ENCODE measurements at regions not wholly inside any gene's neighbourhood (a gene's known extent, or its start where the extent isn't known, plus 50 kb on each side); places are given as distances from the start of the nearest gene placed in this dataset.

DNA sequence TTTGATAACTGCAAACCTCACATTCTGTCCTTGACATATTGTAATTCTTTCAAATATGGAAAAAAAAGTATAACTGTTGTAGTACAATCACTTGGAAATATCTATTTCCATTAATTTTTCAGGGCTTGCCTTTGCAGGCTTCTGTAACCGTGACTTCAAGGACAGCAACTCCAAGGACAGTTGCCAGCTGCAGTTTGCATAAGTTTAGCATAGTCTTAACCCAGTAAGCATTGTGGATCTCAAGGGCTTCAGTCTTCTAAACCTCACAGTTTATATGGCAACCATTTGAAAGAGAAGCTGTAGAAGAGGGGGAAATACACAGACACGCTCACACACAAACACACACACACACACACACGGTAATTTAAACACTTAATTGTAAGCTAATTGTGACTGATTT, 112.8 kb upstream of the GPR149 start:
- H3K36me3 ChIP-seq: no peaks in the 10 kb centered on the region
- ATAC-seq (no peak), DNase-seq (no peak)
- no peaks in the 10 kb centered on the region for H3K27me3 ChIP-seq
- TF ChIP-seq, protein P1, sequence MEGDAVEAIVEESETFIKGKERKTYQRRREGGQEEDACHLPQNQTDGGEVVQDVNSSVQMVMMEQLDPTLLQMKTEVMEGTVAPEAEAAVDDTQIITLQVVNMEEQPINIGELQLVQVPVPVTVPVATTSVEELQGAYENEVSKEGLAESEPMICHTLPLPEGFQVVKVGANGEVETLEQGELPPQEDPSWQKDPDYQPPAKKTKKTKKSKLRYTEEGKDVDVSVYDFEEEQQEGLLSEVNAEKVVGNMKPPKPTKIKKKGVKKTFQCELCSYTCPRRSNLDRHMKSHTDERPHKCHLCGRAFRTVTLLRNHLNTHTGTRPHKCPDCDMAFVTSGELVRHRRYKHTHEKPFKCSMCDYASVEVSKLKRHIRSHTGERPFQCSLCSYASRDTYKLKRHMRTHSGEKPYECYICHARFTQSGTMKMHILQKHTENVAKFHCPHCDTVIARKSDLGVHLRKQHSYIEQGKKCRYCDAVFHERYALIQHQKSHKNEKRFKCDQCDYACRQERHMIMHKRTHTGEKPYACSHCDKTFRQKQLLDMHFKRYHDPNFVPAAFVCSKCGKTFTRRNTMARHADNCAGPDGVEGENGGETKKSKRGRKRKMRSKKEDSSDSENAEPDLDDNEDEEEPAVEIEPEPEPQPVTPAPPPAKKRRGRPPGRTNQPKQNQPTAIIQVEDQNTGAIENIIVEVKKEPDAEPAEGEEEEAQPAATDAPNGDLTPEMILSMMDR (IDR thresholded peaks at IDR 0.05): no peak
- H3K4me1 ChIP-seq: no peaks in the 10 kb centered on the region
- intact Hi-C loops (cut with DNase I): no loop called here
- no peak overlapping the region for H3K4me3 ChIP-seq
- no peak overlapping the region for H3K27ac ChIP-seq
- no peaks in the 10 kb centered on the region for H3K9me3 ChIP-seq

DNA sequence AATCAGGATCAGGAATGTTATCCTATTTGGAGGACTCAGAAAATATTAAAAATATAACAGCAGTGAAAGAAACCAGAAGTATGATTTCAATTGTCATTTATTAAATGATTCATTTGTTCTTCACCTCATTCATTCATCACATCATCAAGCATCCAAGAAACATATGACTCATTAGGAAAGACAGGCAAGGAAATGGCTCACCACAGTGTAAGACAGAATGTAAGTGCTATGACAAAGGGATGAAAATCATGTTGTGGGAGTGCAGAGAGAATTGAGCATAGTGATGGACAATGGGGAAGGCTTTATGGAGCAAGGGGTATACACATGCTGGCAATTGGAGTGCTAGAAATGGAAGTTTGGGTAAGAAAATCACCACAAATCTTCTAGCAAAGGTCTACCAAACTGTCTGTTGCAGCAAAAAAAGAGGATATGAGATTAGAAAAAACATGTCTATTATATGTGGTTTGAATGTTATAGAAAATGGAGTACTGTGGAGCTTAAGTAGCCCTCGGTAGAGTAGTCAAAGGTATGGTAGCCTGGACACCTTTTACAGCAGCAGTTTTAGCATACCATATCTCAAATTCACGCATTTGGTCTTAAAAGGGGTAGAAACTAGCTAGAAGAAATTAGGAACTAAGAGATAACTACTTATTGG, 111.1 kb upstream of the GPR149 start:
- Histone ChIP-seq H3K27ac (no peak overlapping the region), H3K36me3 (no peaks in the 10 kb centered on the region), H3K4me3 (no peak overlapping the region), H3K9me3 (no peaks in the 10 kb centered on the region), H3K4me1 (no peaks in the 10 kb centered on the region), H3K27me3 (no peaks in the 10 kb centered on the region)
- TF ChIP-seq, protein P1 (IDR thresholded peaks at IDR 0.05): no peak
- DNase-seq (no peak), ATAC-seq (no peak)
- intact Hi-C loops (cut with DNase I): no loop called here

DNA sequence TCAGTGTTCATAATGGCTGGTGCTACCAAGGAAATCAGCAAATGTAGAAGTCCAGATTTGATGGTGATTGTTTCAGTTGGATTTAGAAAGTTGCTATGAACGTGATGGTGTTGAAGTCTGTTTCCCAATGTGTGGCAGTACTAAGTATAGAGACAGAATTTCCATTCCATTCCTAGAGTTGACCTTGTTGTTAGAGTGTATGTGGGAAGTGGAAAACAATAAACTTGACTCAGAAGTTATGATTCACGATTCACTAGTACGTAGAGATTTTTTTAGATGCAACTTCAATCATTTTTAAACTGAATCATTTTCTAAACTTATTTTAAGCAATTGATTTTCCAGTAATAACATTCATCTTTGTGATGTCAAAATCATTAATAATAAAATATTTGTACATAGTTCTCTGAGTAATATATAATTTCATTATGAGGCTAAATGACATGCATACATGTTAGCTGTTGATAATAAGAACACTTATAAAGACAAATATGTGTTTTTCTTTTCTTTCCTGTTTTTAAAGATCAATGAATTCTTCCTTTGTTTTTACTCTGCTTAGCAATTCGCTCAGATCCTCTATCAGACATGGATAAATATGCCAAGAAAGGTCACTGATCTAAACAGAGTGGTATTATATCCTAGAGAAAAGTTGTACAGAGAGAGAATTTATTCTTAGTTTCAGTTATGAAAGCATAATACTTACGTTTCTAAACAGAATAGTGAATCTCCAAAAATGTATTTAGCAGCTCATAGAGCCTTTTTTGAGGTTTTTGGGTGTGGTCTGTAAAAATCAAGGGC, 108.8 kb upstream of the GPR149 start:
- DNase-seq (no peak), ATAC-seq (no peak)
- no peaks in the 10 kb centered on the region for H3K27me3 ChIP-seq
- intact Hi-C loops (cut with DNase I): no loop called here
- no peaks in the 10 kb centered on the region for H3K36me3 ChIP-seq
- H3K27ac ChIP-seq: no peak overlapping the region
- TF ChIP-seq, protein P1 (IDR thresholded peaks at IDR 0.05): no peak
- no peaks in the 10 kb centered on the region for H3K4me1 ChIP-seq
- H3K4me3 ChIP-seq: no peak overlapping the region
- no peaks in the 10 kb centered on the region for H3K9me3 ChIP-seq

- H3K4me3 ChIP-seq: no peak overlapping the region
- intact Hi-C loops (cut with DNase I): no loop called here
- no peaks in the 10 kb centered on the region for H3K4me1 ChIP-seq
- DNase-seq (no peak), ATAC-seq (no peak)
- TF ChIP-seq, protein P1 (IDR thresholded peaks at IDR 0.05): no peak
- no peaks in the 10 kb centered on the region for H3K9me3 ChIP-seq
- H3K27me3 ChIP-seq: no peaks in the 10 kb centered on the region
- no peak overlapping the region for H3K27ac ChIP-seq
- no peaks in the 10 kb centered on the region for H3K36me3 ChIP-seq
Measured at GRCh38 chr3:154536751-154537150, 106.8 kb upstream of the GPR149 start.

- Histone ChIP-seq H3K4me1 (no peaks in the 10 kb centered on the region), H3K4me3 (no peak overlapping the region), H3K36me3 (no peaks in the 10 kb centered on the region), H3K9me3 (no peaks in the 10 kb centered on the region), H3K27me3 (no peaks in the 10 kb centered on the region), H3K27ac (no peak overlapping the region)
- intact Hi-C loops (cut with DNase I): no loop called here
- ATAC-seq: no peak
- TF ChIP-seq, protein P1 (IDR thresholded peaks at IDR 0.05): no peak
- no peak for DNase-seq
Measured at GRCh38 chr3:154522036-154522602, 92.1 kb upstream of the GPR149 start.
